HG02943 (cell line): ENCODE measurements at regions not wholly inside any gene's neighbourhood (a gene's known extent, or its start where the extent isn't known, plus 50 kb on each side); places are given as distances from the start of the nearest gene placed in this dataset.

Experiments used
- ATAC-seq: cut with Tn5 transposase; IDR thresholded peaks from one replicate; pipeline ENCODE4 v1.9.1; 2021; ENCODE audit warnings: mild to moderate bottlenecking, low read depth, moderate library complexity; ENCODE audit not compliant: unreplicated experiment

- no peak for ATAC-seq
Observed at GRCh38 chr12:92007787-92008186, 137.9 kb downstream of the BTG1 start.

- ATAC-seq: no peak
Observed at GRCh38 chr12:92003701-92004100, 141.9 kb downstream of the BTG1 start.

GRCh38 chr12:92002673-92003382, 142.8 kb downstream of the BTG1 start:
- ATAC-seq: no peak

- no peak for ATAC-seq
Observed at GRCh38 chr12:92002195-92002649, 143.4 kb downstream of the BTG1 start.

- no peak for ATAC-seq
Observed at GRCh38 chr12:92000597-92000996, 145.0 kb downstream of the BTG1 start.

- no peak for ATAC-seq
Observed at GRCh38 chr12:91999823-92000222, 145.8 kb downstream of the BTG1 start.

GRCh38 chr12:91998316-91998715, 147.3 kb downstream of the BTG1 start:
- no peak for ATAC-seq

GRCh38 chr12:91994208-91994797, 151.3 kb downstream of the BTG1 start:
- no peak for ATAC-seq

- no peak for ATAC-seq
Observed at GRCh38 chr12:91993287-91994017, 152.2 kb downstream of the BTG1 start.

GRCh38 chr12:91991399-91992187, 154.1 kb downstream of the BTG1 start:
- ATAC-seq: no peak

GRCh38 chr12:91990525-91990924, 155.1 kb downstream of the BTG1 start:
- no peak for ATAC-seq

GRCh38 chr12:91989143-91989542, 156.5 kb downstream of the BTG1 start:
- no peak for ATAC-seq

- no peak for ATAC-seq
Observed at GRCh38 chr12:91988086-91988923, 157.3 kb downstream of the BTG1 start.

- no peak for ATAC-seq
Observed at GRCh38 chr12:91986084-91986483, 159.6 kb downstream of the BTG1 start.

GRCh38 chr12:91985002-91985787, 160.5 kb downstream of the BTG1 start:
- no peak for ATAC-seq

- no peak for ATAC-seq
Observed at GRCh38 chr12:91984556-91984955, 161.1 kb downstream of the BTG1 start.

- no peak for ATAC-seq
Observed at GRCh38 chr12:91983935-91984334, 161.7 kb downstream of the BTG1 start.

GRCh38 chr12:91982946-91983345, 162.7 kb downstream of the BTG1 start:
- no peak for ATAC-seq

GRCh38 chr12:91980389-91980821, 165.2 kb downstream of the BTG1 start:
- no peak for ATAC-seq
